Activated T-cell treated with anti-CD3 and anti-CD28 coated beads, Interleukin-2, amount 50 U/mL, for 4 hours (primary cell): ENCODE measurements at regions not wholly inside any gene's neighbourhood (a gene's known extent, or its start where the extent isn't known, plus 50 kb on each side); places are given as distances from the start of the nearest gene placed in this dataset.
"Not testable (repeated sequence)": the region's sequence is repeated elsewhere in the genome, so short reads cannot be mapped to it uniquely, and the experiment has no call there.

Source experiments
- ATAC-seq, 2 donors: fragments of 200-7000 bp; cut with Tn5 transposase; one replicate each; pipeline ENCODE4 v1.10.0; 2021
- DNase-seq: peaks from one replicate; pipeline ENCODE4 v3.0.0-alpha.2; 2020
- H3K27me3 Mint-ChIP-seq: one replicate; pipeline ENCODE4 v1.8.0; 2021; ENCODE audit warnings: low read depth, mixed read lengths
- H3K36me3 Mint-ChIP-seq: one replicate; pipeline ENCODE4 v1.8.0; 2022; ENCODE audit warnings: mixed read lengths; ENCODE audit not compliant: insufficient read depth
- H3K4me1 Mint-ChIP-seq: one replicate; pipeline ENCODE4 v1.8.0; 2021; ENCODE audit warnings: low read depth, mixed read lengths
- H3K4me3 Mint-ChIP-seq: one replicate; pipeline ENCODE4 v1.8.0; 2021; ENCODE audit warnings: mild to moderate bottlenecking, moderate library complexity, mixed read lengths
- H3K9me3 Mint-ChIP-seq: one replicate; pipeline ENCODE4 v1.8.0; 2021; ENCODE audit warnings: mixed read lengths

- not testable (repeated sequence) for ATAC-seq, H3K27me3 Mint-ChIP-seq
These were observed 61.3 kb downstream of the SYF2 start for GRCh38 chr1:25171013-25171412.

GRCh38 chr1:25170439-25170838 lies 61.9 kb downstream of the SYF2 start:
- H3K36me3 Mint-ChIP-seq = no peaks in the 10 kb centered on the region
- no peaks in the 10 kb centered on the region for H3K4me1 Mint-ChIP-seq
- H3K4me3 Mint-ChIP-seq = no peak overlapping the region
- no peaks in the 10 kb centered on the region for H3K9me3 Mint-ChIP-seq
- no peak for DNase-seq
- no peaks in the 10 kb centered on the region for H3K27me3 Mint-ChIP-seq
- ATAC-seq = no peak

More at GRCh38 chr1:25171013-25171412, 61.3 kb downstream of the SYF2 start:
- not testable (repeated sequence) for H3K9me3 Mint-ChIP-seq, H3K36me3 Mint-ChIP-seq, DNase-seq, H3K4me3 Mint-ChIP-seq, H3K4me1 Mint-ChIP-seq

DNA sequence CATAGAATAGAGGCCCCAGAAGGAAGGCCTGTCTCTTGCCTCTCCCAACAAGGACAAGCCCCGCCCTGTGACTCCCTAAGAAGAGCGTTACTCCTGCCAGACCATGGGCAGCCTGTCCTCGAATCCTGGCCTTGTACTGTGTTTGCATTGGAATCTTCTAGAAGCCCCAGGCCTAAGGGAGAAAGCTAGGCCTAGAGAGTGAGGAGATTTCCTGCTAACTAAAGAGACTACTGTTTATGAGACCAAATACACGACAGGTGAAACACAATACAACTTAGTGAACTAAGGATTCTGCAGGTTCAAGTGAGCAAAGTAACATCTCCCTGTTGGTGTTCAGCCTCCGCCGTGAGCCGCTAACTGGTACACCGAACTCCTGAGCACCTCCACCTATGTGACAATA lies 62.7 kb downstream of the SYF2 start:
- ATAC-seq (no peak), DNase-seq (no peak)
- no peak overlapping the region for H3K4me3 Mint-ChIP-seq
- H3K36me3 Mint-ChIP-seq = no peaks in the 10 kb centered on the region
- no peaks in the 10 kb centered on the region for H3K4me1 Mint-ChIP-seq
- H3K27me3 Mint-ChIP-seq = no peaks in the 10 kb centered on the region
- no peaks in the 10 kb centered on the region for H3K9me3 Mint-ChIP-seq

DNA sequence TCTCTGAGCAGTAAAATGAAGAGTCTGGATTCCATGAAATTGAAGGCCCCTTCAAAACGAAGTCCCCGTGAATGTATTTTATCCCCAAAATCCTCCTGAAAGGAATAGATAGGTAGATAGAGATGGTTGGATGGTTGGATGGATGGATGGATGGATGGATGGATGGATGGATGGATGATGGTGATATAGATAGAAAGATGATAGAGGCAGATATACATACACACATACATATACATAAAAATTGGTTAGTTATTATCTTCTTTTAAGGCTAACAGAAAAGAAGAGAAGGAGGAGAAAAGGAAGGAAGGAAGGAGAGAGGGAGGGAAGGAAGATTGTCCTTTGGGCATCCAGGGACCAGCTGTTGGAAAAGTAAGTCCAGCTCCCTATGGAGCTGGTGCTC lies 63.1 kb downstream of the SYF2 start:
- DNase-seq (no peak), ATAC-seq (no peak)
- H3K9me3 Mint-ChIP-seq = no peaks in the 10 kb centered on the region
- H3K4me3 Mint-ChIP-seq = no peak overlapping the region
- no peaks in the 10 kb centered on the region for H3K27me3 Mint-ChIP-seq
- H3K36me3 Mint-ChIP-seq = no peaks in the 10 kb centered on the region
- no peaks in the 10 kb centered on the region for H3K4me1 Mint-ChIP-seq

GRCh38 chr1:25168193-25169071 lies 63.9 kb downstream of the SYF2 start:
- DNase-seq (no peak), ATAC-seq (no peak)
- no peaks in the 10 kb centered on the region for H3K4me1 Mint-ChIP-seq
- H3K4me3 Mint-ChIP-seq = no peak overlapping the region
- no peaks in the 10 kb centered on the region for H3K27me3 Mint-ChIP-seq
- no peaks in the 10 kb centered on the region for H3K36me3 Mint-ChIP-seq
- H3K9me3 Mint-ChIP-seq = no peaks in the 10 kb centered on the region

- Mint-ChIP-seq H3K36me3 (no peaks in the 10 kb centered on the region), H3K27me3 (no peaks in the 10 kb centered on the region)
- ATAC-seq = no peak
These were observed 64.8 kb downstream of the SYF2 start for GRCh38 chr1:25167269-25168192.

GRCh38 chr1:25166847-25167246 lies 65.5 kb downstream of the SYF2 start:
- no peak overlapping the region for H3K4me3 Mint-ChIP-seq
- peaks cover 2% of the 10 kb centered on the region for H3K27me3 Mint-ChIP-seq
- no peaks in the 10 kb centered on the region for H3K9me3 Mint-ChIP-seq
- H3K36me3 Mint-ChIP-seq = no peaks in the 10 kb centered on the region
- DNase-seq (no peak), ATAC-seq (no peak)
- H3K4me1 Mint-ChIP-seq = no peaks in the 10 kb centered on the region

More at GRCh38 chr1:25167269-25168192, 64.8 kb downstream of the SYF2 start:
- no peak for DNase-seq
- Mint-ChIP-seq H3K4me3 (no peak overlapping the region), H3K9me3 (no peaks in the 10 kb centered on the region), H3K4me1 (no peaks in the 10 kb centered on the region)

- DNase-seq = no peak
- H3K36me3 Mint-ChIP-seq = no peaks in the 10 kb centered on the region
- no peaks in the 10 kb centered on the region for H3K4me1 Mint-ChIP-seq
- no peaks in the 10 kb centered on the region for H3K9me3 Mint-ChIP-seq
- no peak overlapping the region for H3K4me3 Mint-ChIP-seq
- H3K27me3 Mint-ChIP-seq = peaks cover 7% of the 10 kb centered on the region
- no peak for ATAC-seq
These were observed 68.3 kb downstream of the SYF2 start for GRCh38 chr1:25163986-25164385.

- Mint-ChIP-seq H3K27me3 (peaks cover 11% of the 10 kb centered on the region), H3K4me1 (no peaks in the 10 kb centered on the region), H3K9me3 (no peaks in the 10 kb centered on the region), H3K36me3 (peaks cover 4% of the 10 kb centered on the region), H3K4me3 (no peak overlapping the region)
- no peak for DNase-seq
- ATAC-seq = no peak
These were observed 70.3 kb downstream of the SYF2 start for GRCh38 chr1:25161981-25162380.

DNA sequence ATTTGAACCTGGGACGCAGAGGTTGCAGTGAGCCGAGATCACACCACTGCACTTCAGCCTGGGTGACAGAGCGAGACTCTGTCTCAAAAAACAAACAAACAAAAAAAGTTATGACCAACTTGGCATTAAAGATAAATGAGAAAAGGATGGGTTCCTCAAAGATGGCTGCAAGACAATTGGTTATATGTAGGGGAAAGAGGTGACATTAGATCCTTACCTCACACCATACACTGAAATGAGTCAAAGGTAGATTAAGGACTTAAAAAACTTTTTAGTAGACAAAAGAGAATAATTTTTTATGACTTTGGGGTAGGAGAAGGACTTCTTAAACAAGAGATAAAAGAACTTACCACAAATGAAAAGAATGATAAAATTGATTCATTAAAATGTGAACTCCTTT lies 74.5 kb downstream of the SYF2 start:
- H3K4me1 Mint-ChIP-seq = no peaks in the 10 kb centered on the region
- H3K9me3 Mint-ChIP-seq = peaks cover 6% of the 10 kb centered on the region

DNA sequence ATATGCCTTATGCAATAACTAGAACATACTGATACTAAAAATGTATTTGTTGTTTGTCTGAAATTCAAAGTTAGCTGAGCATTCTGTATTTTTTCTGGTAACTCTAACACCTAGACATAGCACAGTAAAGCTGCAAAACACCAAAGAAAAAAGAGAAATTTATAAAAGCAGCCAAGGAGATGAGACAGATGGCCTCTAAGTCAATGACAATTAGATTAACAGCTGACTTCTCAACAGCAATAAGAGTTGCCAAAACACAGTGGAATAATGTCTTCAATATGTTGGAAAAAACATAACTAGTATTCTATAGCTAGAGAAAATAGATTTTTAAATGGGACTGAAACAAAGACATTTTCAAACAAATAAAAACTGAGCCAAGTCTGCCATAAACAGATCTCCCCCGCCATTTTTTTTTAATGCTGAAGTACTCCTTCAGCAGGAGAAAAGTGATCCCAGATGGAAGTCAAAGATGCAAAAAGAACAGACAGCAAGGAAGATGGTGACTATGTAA lies 81.3 kb downstream of the SYF2 start:
- H3K9me3 Mint-ChIP-seq = peaks cover 6% of the 10 kb centered on the region
- ATAC-seq = no peak
- H3K27me3 Mint-ChIP-seq = peaks cover 35% of the 10 kb centered on the region
- no peaks in the 10 kb centered on the region for H3K36me3 Mint-ChIP-seq
- DNase-seq = no peak
- H3K4me1 Mint-ChIP-seq = peaks cover 2% of the 10 kb centered on the region
- H3K4me3 Mint-ChIP-seq = no peak overlapping the region

More for the DNA sequence above, 74.5 kb downstream of the SYF2 start:
- H3K4me3 Mint-ChIP-seq = no peak overlapping the region
- H3K27me3 Mint-ChIP-seq = peaks cover 20% of the 10 kb centered on the region
- no peak for ATAC-seq
- no peak for DNase-seq
- H3K36me3 Mint-ChIP-seq = peaks cover 5% of the 10 kb centered on the region

DNA sequence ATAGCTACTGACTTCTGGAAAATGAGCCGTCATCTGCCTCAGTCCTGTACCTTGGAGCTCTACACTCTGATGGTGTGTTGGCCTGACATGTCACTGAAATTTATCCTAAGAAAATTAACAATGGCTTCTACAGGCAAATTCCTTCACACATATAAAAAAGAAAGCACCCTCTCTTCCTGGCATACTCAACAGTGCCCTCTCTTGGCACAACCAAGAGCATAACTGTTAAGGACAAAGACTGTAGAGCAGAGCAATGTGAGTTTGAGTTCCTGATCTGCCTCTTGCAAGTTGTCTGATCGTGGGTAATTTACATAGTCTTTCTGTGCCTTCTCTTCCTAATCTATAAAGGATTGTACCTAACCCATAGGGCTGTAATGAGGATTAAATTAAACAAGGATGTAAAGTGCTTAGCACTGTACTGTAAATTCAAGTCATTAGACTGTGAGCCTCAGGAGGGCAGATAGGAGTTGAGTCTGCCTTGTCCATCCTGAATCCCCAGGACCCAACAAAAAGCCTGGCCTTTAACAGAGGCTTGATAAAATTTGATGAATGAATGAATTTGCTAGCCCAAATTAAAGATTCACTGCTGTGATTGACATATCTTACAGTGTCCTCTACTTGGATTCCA lies 83.5 kb downstream of the SYF2 start:
- Mint-ChIP-seq H3K4me3 (no peak overlapping the region), H3K27me3 (peaks cover 35% of the 10 kb centered on the region), H3K4me1 (peaks cover 2% of the 10 kb centered on the region), H3K9me3 (no peaks in the 10 kb centered on the region), H3K36me3 (no peaks in the 10 kb centered on the region)
- DNase-seq (no peak), ATAC-seq (no peak)

DNA sequence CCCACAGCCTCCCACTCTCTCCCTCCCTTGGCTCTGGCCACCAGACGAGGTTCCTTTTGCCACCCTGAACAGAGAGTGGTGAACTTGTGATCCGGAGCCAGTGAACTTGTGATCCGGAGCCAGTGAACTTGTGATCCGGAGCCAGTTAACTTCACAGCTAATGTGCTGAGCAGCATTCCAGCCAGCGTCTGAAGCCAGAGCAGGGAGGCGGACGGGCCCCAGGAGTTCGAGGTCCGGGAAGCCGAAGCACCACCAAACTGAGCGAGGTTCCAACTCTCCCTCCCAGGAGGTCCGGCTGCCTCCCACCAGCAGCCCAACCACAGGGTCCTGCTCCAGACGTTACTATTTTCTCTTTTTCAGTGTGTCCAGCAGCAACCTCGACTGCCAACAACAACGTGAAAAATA lies 85.8 kb downstream of the SYF2 start:
- Mint-ChIP-seq H3K9me3 (no peaks in the 10 kb centered on the region), H3K4me1 (peaks cover 2% of the 10 kb centered on the region)

DNA sequence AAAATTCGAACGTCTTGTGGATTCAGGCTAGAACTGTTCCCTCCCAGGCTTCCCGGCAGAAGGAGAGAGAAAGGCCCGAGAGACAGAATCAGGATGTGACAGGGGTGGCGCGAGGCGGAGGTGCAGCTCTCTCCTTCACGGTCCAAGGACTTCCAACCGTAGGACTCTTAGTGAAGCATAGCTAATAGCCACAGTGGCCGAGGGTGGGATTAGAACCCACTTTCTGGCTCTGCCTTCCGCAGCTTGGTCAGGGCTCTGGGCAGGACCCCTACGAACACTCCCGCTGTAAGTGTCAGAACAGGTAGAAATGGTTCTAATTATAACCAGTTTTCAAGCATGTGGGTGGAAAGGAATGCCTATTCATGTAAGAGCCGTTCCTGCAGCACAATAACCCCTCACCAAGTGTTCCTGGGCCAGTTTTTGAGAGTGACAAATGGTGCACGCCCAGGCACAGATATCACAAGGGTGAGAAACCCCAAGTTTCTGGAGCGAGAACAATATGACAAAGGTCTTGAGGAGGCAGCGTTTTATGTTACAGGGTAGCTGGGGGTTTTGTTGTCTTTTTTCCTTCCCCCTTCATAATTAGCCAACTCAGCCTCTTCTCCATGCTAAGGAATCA lies 86.4 kb downstream of the SYF2 start:
- ATAC-seq (no peak), DNase-seq (no peak)
- Mint-ChIP-seq H3K4me1 (peaks cover 2% of the 10 kb centered on the region), H3K4me3 (no peak overlapping the region), H3K27me3 (peaks cover 29% of the 10 kb centered on the region), H3K9me3 (no peaks in the 10 kb centered on the region), H3K36me3 (no peaks in the 10 kb centered on the region)

More for the DNA sequence above, 85.8 kb downstream of the SYF2 start:
- H3K27me3 Mint-ChIP-seq = peaks cover 32% of the 10 kb centered on the region
- no peak overlapping the region for H3K4me3 Mint-ChIP-seq
- H3K36me3 Mint-ChIP-seq = no peaks in the 10 kb centered on the region
- ATAC-seq (no peak), DNase-seq (no peak)
